MM.1S (cell line): ENCODE measurements at regions not wholly inside any gene's neighbourhood (a gene's known extent, or its start where the extent isn't known, plus 50 kb on each side); places are given as distances from the start of the nearest gene placed in this dataset.

Experiments
- DNase-seq: peaks from one replicate; pipeline ENCODE4 v3.0.0-alpha.2; 2015
- H2AFZ ChIP-seq: fragments of 300-600 bp; sonication (generic); 2 replicates; pipeline ENCODE4 v1.6.0; 2016; ENCODE audit warnings: antibody characterized with exemption, low read length
- H3F3A ChIP-seq: fragments of 300-600 bp; sonication (generic); 2 replicates; pipeline ENCODE4 v1.6.1; 2016; ENCODE audit warnings: mild to moderate bottlenecking, antibody characterized with exemption, low read length, moderate library complexity, mixed read lengths; ENCODE audit not compliant: insufficient read depth
- H3K27ac ChIP-seq: fragments of 300-600 bp; sonication (generic); 2 replicates; pipeline ENCODE4 v1.5.1; 2016; ENCODE audit warnings: mild to moderate bottlenecking, low read length
- H3K27me3 ChIP-seq: fragments of 300-600 bp; sonication (generic); replicated peaks from 2 replicates; pipeline ENCODE4 v1.6.0; 2016; ENCODE audit warnings: low read length; ENCODE audit not compliant: insufficient read depth
- H3K36me3 ChIP-seq: fragments of 300-600 bp; sonication (generic); replicated peaks from 2 replicates; pipeline ENCODE4 v1.6.1; 2016; ENCODE audit warnings: mild to moderate bottlenecking, low read length, mixed read lengths; ENCODE audit not compliant: insufficient read depth
- H3K4me1 ChIP-seq: fragments of 300-600 bp; sonication (generic); 2 replicates; pipeline ENCODE4 v1.6.1; 2016; ENCODE audit warnings: low read length, mixed read lengths
- H3K4me2 ChIP-seq: fragments of 300-600 bp; sonication (generic); 2 replicates; pipeline ENCODE4 v1.6.0; 2016; ENCODE audit warnings: low read depth, low read length
- H3K4me3 ChIP-seq: fragments of 300-600 bp; sonication (generic); 2 replicates; pipeline ENCODE4 v1.5.1; 2016; ENCODE audit warnings: low read length, mixed read lengths
- H3K79me2 ChIP-seq: fragments of 300-600 bp; sonication (generic); 2 replicates; pipeline ENCODE4 v1.6.1; 2016; ENCODE audit warnings: mixed run types, low read length, mixed read lengths
- H3K9ac ChIP-seq: fragments of 300-600 bp; sonication (generic); 2 replicates; pipeline ENCODE4 v1.6.1; 2016; ENCODE audit warnings: low read length, mixed read lengths
- H3K9me2 ChIP-seq: fragments of 300-600 bp; sonication (generic); replicated peaks from 2 replicates; pipeline ENCODE4 v1.6.1; 2016; ENCODE audit warnings: mild to moderate bottlenecking, low read length, mixed read lengths; ENCODE audit not compliant: insufficient read depth
- H3K9me3 ChIP-seq: fragments of 300-600 bp; sonication (generic); replicated peaks from 2 replicates; pipeline ENCODE4 v1.6.1; 2016; ENCODE audit warnings: mild to moderate bottlenecking, low read length, mixed read lengths; ENCODE audit not compliant: insufficient read depth
- H4K20me1 ChIP-seq: fragments of 300-600 bp; sonication (generic); 2 replicates; pipeline ENCODE4 v1.6.1; 2016; ENCODE audit warnings: mild to moderate bottlenecking, low read length, moderate library complexity, mixed read lengths; ENCODE audit not compliant: insufficient read depth
- EZH2 ChIP-seq: fragments of 300-600 bp; sonication (generic); optimal IDR thresholded peaks from 2 replicates; pipeline ENCODE3; 2017; ENCODE audit warnings: low read depth, mild to moderate bottlenecking, antibody characterized with exemption, low read length, mixed read lengths
- EZH2phosphoT487 ChIP-seq: fragments of 300-600 bp; sonication (generic); IDR thresholded peaks from 2 replicates; pipeline ENCODE4 v1.6.1; 2018; ENCODE audit warnings: antibody characterized with exemption, low read length
- TF ChIP-seq, protein P1 (sequence below): fragments of 300-600 bp; sonication (generic); IDR thresholded peaks from 2 replicates; pipeline ENCODE4 v1.5.1; 2016; ENCODE audit warnings: antibody characterized with exemption, low read length, mixed read lengths

- Histone ChIP-seq H3K9me3 (no peaks in the 10 kb centered on the region), H3K27ac (no peak overlapping the region), H3K4me1 (no peaks in the 10 kb centered on the region), H3K4me2 (no peak overlapping the region), H3K79me2 (no peaks in the 10 kb centered on the region), H3K4me3 (no peak overlapping the region), H3K27me3 (no peaks in the 10 kb centered on the region), H3K9me2 (no peaks in the 10 kb centered on the region), H2AFZ (no peak overlapping the region), H3K9ac (no peak overlapping the region), H3K36me3 (no peaks in the 10 kb centered on the region), H3F3A (no peaks in the 10 kb centered on the region), H4K20me1 (no peaks in the 10 kb centered on the region)
- TF ChIP-seq, protein P1, sequence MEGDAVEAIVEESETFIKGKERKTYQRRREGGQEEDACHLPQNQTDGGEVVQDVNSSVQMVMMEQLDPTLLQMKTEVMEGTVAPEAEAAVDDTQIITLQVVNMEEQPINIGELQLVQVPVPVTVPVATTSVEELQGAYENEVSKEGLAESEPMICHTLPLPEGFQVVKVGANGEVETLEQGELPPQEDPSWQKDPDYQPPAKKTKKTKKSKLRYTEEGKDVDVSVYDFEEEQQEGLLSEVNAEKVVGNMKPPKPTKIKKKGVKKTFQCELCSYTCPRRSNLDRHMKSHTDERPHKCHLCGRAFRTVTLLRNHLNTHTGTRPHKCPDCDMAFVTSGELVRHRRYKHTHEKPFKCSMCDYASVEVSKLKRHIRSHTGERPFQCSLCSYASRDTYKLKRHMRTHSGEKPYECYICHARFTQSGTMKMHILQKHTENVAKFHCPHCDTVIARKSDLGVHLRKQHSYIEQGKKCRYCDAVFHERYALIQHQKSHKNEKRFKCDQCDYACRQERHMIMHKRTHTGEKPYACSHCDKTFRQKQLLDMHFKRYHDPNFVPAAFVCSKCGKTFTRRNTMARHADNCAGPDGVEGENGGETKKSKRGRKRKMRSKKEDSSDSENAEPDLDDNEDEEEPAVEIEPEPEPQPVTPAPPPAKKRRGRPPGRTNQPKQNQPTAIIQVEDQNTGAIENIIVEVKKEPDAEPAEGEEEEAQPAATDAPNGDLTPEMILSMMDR, result no peak
- no peak for TF ChIP-seq EZH2
- no peak for TF ChIP-seq EZH2phosphoT487
- no peak for DNase-seq
Observed at GRCh38 chr16:79980650-79981521, 380.3 kb upstream of the MAF start.

DNA sequence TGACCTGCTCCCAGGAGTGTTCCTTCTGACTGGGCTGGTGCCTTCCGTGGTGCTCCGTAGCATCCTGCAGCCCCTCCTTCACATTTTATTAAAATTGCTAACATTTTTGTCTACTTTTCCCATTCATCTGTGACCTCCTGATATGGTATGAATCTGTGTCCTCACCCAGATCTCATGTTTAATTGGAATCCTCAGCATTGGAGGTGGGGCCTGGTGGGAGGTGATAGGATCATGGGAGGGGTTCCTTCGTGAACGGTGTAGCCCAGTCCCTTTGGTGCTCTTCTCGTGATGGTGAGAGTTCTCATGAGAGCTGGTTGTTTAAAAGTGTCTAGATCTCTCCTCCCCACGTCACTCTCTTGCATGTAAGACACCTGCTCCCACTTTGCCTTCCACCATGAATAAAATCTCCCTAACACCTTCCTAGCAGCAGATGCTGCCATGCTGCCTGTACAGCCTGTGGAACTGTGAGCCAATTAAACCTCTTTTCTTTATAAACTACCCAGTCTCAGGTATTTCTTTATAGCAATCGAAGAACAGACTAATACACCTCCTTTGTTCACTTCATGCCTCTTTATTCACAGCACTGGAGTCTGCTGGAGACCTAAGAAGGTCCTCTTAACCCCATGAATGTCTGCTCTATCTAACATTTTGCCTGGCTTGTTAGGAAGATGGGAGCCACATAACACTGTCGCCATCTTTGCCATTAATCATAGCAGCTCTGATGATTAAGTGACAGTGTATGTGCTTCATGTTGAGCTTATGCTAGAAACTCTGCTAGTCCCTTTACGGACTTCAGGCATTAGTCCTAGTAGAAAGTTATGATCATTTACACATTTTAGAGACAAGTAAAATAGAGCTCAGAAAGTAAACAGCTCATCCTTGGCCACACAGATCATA is 377.7 kb upstream of the MAF start:
- no peak for DNase-seq
- Histone ChIP-seq H2AFZ (no peak overlapping the region), H4K20me1 (no peaks in the 10 kb centered on the region), H3K79me2 (no peaks in the 10 kb centered on the region), H3F3A (no peaks in the 10 kb centered on the region), H3K4me3 (no peak overlapping the region), H3K9me2 (no peaks in the 10 kb centered on the region), H3K4me2 (no peak overlapping the region), H3K36me3 (no peaks in the 10 kb centered on the region), H3K27me3 (no peaks in the 10 kb centered on the region), H3K9ac (no peak overlapping the region), H3K27ac (no peak overlapping the region), H3K4me1 (no peaks in the 10 kb centered on the region), H3K9me3 (no peaks in the 10 kb centered on the region)
- TF ChIP-seq, protein P1, result no peak
- no peak for TF ChIP-seq EZH2
- TF ChIP-seq EZH2phosphoT487, result no peak

DNA sequence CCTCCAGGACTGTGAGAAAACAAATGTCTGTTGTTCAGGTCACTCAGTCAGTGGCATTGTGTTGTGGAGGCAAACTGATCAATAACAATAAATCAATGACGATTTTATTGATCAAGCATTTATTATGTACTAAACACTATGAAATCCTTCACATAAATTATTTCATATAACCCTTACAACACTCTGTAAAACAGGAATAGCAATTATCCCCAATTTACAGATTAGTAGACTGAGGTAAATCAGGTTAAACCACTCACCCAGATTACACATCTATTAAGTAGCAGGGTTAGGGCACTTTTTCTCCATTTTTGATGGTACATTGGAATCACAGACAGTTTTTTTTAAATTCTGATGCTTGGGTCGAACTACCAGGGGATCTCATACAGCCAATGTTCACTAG is 372.8 kb upstream of the MAF start:
- no peaks in the 10 kb centered on the region for H3K27me3 ChIP-seq
- no peak overlapping the region for H3K4me2 ChIP-seq
- H2AFZ ChIP-seq, result no peak overlapping the region
- no peak for DNase-seq
- H3K79me2 ChIP-seq, result no peaks in the 10 kb centered on the region
- no peaks in the 10 kb centered on the region for H3K9me3 ChIP-seq
- TF ChIP-seq, protein P1, result no peak
- H4K20me1 ChIP-seq, result no peaks in the 10 kb centered on the region
- H3K4me3 ChIP-seq, result no peak overlapping the region
- H3K36me3 ChIP-seq, result no peaks in the 10 kb centered on the region
- H3K9ac ChIP-seq, result no peak overlapping the region
- H3F3A ChIP-seq, result no peaks in the 10 kb centered on the region
- H3K4me1 ChIP-seq, result no peaks in the 10 kb centered on the region
- H3K27ac ChIP-seq, result no peak overlapping the region
- H3K9me2 ChIP-seq, result no peaks in the 10 kb centered on the region
